Body of pancreas (tissue), 4 donors: ENCODE measurements at regions not wholly inside any gene's neighbourhood (a gene's known extent, or its start where the extent isn't known, plus 50 kb on each side); places are given as distances from the start of the nearest gene placed in this dataset.

ENCODE experiments used
- ATAC-seq: fragments of 150-250 bp; one replicate; pipeline ENCODE4 v1.9.1; 2016
- DNase-seq, 4 donors: peaks; one replicate each; pipeline ENCODE4 v3.0.0-alpha.2; 2019
- H3K27ac ChIP-seq, 4 donors: fragments of 200-600 bp; sonication (generic); 1 replicate in 3 of 4; 2 replicates in 1 of 4; pipeline versions ENCODE4 v1.5.1 to v1.6.1; 2016 to 2019; ENCODE audit warnings: mild to moderate bottlenecking in 1 of 4, mixed read lengths in 1 of 4, moderate library complexity in 1 of 4
- H3K27me3 ChIP-seq, 2 donors: fragments of 200-600 bp; sonication (generic); one replicate each; pipeline ENCODE4 v1.6.0; 2016; ENCODE audit warnings: mild to moderate bottlenecking in 1 of 2
- H3K36me3 ChIP-seq, 2 donors: fragments of 200-600 bp; sonication (generic); replicated peaks in 1 of 2; 2 replicates each; pipeline ENCODE4 v1.5.1; 2016; ENCODE audit warnings: low read depth in 2 of 2; ENCODE audit not compliant: insufficient read depth in 1 of 2
- H3K4me1 ChIP-seq: fragments of 200-600 bp; sonication (generic); one replicate; pipeline ENCODE4 v1.6.0; 2016
- H3K4me3 ChIP-seq, 2 donors: fragments of 200-600 bp; sonication (generic); 1 replicate in 1 of 2; 2 replicates in 1 of 2; pipeline ENCODE4 v1.5.1; 2016 to 2019
- H3K9me3 ChIP-seq, 3 donors: fragments of 200-600 bp; sonication (generic); 1 replicate in 2 of 3; 2 replicates in 1 of 3; pipeline ENCODE4 v1.5.1; 2016
- CTCF ChIP-seq, 7 experiments: fragments of 450-650 bp in 4 of 7; fragments of 200-600 bp in 3 of 7; sonication (generic) in 3 of 7; IDR thresholded peaks; one replicate each; pipeline ENCODE4 v1.5.1; 2016 to 2019; ENCODE audit warnings: antibody characterized with exemption in 7 of 7
- POLR2A ChIP-seq, 3 donors: fragments of 450-650 bp; IDR thresholded peaks; one replicate each; pipeline ENCODE4 v1.6.1; 2016; ENCODE audit warnings: antibody characterized with exemption in 3 of 3, mild to moderate bottlenecking in 2 of 3
- WGBS, 2 donors: methylation state at CpG; one replicate each; pipeline ENCODE4 v1.1.5; 2017; 5-methylcytosine and 5-hydroxymethylcytosine counted together
- intact Hi-C: fragments of 100-400 bp; cut with DNase I; formaldehyde crosslinking; loops from one replicate; pipeline ENCODE4 v1.15.1; 2023

- no peak overlapping the region for H3K27ac ChIP-seq
- H3K9me3 ChIP-seq = no peaks in the 10 kb centered on the region
- 2 to 6% methylated on average over 3 of the region's 3 CpGs for WGBS, 2 donors
- H3K4me3 ChIP-seq = no peak overlapping the region
- TF ChIP-seq POLR2A (IDR thresholded peaks at IDR 0.05) = no peak
- TF ChIP-seq CTCF (IDR thresholded peaks at IDR 0.05) = peak; percentile 55 to 76 (median 69)
- ATAC-seq (peak; percentile 80), DNase-seq (peak; percentile 44 to 63 (median 52))
- no peaks in the 10 kb centered on the region for H3K27me3 ChIP-seq
- no peaks in the 10 kb centered on the region for H3K4me1 ChIP-seq
- no peaks in the 10 kb centered on the region for H3K36me3 ChIP-seq
- intact Hi-C loops = no loop called here
Measured at GRCh38 chr2:174697255-174697654, 67.0 kb downstream of the CHRNA1 start.

- WGBS, 2 donors = 31 to 78% methylated on average over 2 of the region's 2 CpGs
- Histone ChIP-seq H3K27ac (no peak overlapping the region), H3K27me3 (no peaks in the 10 kb centered on the region), H3K4me3 (no peak overlapping the region), H3K9me3 (no peaks in the 10 kb centered on the region), H3K36me3 (no peaks in the 10 kb centered on the region), H3K4me1 (no peaks in the 10 kb centered on the region)
- ATAC-seq (no peak), DNase-seq (no peak)
- TF ChIP-seq CTCF (IDR thresholded peaks at IDR 0.05) = no peak
- TF ChIP-seq POLR2A (IDR thresholded peaks at IDR 0.05) = no peak
- intact Hi-C loops = no loop called here
Measured at GRCh38 chr2:174694920-174695319, 69.4 kb downstream of the CHRNA1 start.

GRCh38 chr2:174694196-174694878 lies 69.9 kb downstream of the CHRNA1 start:
- ATAC-seq = no peak
- Histone ChIP-seq H3K9me3 (no peaks in the 10 kb centered on the region), H3K27me3 (no peaks in the 10 kb centered on the region), H3K4me3 (no peak overlapping the region), H3K27ac (no peak overlapping the region), H3K4me1 (no peaks in the 10 kb centered on the region), H3K36me3 (no peaks in the 10 kb centered on the region)
- intact Hi-C loops = no loop called here
- TF ChIP-seq CTCF (IDR thresholded peaks at IDR 0.05) (no peak), POLR2A (IDR thresholded peaks at IDR 0.05) (no peak)
- no peak for DNase-seq
- 82 to 88% methylated on average over 5 of the region's 5 CpGs for WGBS, 2 donors

GRCh38 chr2:174693344-174693743 lies 70.9 kb downstream of the CHRNA1 start:
- Histone ChIP-seq H3K4me3 (no peak overlapping the region), H3K27me3 (no peaks in the 10 kb centered on the region), H3K9me3 (no peaks in the 10 kb centered on the region), H3K36me3 (no peaks in the 10 kb centered on the region), H3K27ac (no peak overlapping the region), H3K4me1 (no peaks in the 10 kb centered on the region)
- intact Hi-C loops = no loop called here
- DNase-seq (no peak), ATAC-seq (no peak)
- TF ChIP-seq CTCF (IDR thresholded peaks at IDR 0.05) = no peak
- TF ChIP-seq POLR2A (IDR thresholded peaks at IDR 0.05) = no peak
- 88 to 91% methylated on average over 5 of the region's 5 CpGs for WGBS, 2 donors

- Histone ChIP-seq H3K9me3 (no peaks in the 10 kb centered on the region), H3K27ac (no peak overlapping the region), H3K4me3 (no peak overlapping the region), H3K36me3 (no peaks in the 10 kb centered on the region), H3K27me3 (no peaks in the 10 kb centered on the region), H3K4me1 (no peaks in the 10 kb centered on the region)
- DNase-seq = no peak
- WGBS, 2 donors = 73 to 86% methylated on average over 5 of the region's 5 CpGs
- TF ChIP-seq CTCF (IDR thresholded peaks at IDR 0.05) (no peak), POLR2A (IDR thresholded peaks at IDR 0.05) (no peak)
- intact Hi-C loops = no loop called here
- no peak for ATAC-seq
Measured at GRCh38 chr2:174692256-174692919, 71.9 kb downstream of the CHRNA1 start.
